ENCODE measurements at regions not wholly inside any gene's neighbourhood (a gene's known extent, or its start where the extent isn't known, plus 50 kb on each side); places are given as distances from the start of the nearest gene placed in this dataset.
A peak's percentile ranks its signal among the peaks of the same experiment; 100 is the strongest.

GRCh38 chr15:53462651-53463050, 296.8 kb downstream of the WDR72 start:
- no peak for DNase-seq

GRCh38 chr15:53461677-53462076, 297.8 kb downstream of the WDR72 start:
- no peak for DNase-seq

- DNase-seq, result no peak
These were observed 300.7 kb downstream of the WDR72 start for GRCh38 chr15:53458736-53459135.

GRCh38 chr15:53457479-53457878, 302.0 kb downstream of the WDR72 start:
- peak; percentile 42 for DNase-seq

- no peak for DNase-seq
These were observed 304.4 kb downstream of the WDR72 start for GRCh38 chr15:53454843-53455721.

GRCh38 chr15:53454535-53454842, 305.0 kb downstream of the WDR72 start:
- DNase-seq, result no peak

GRCh38 chr15:53453253-53454105, 306.0 kb downstream of the WDR72 start:
- no peak for DNase-seq

- peak; percentile 53 for DNase-seq
These were observed 311.0 kb downstream of the WDR72 start for GRCh38 chr15:53448232-53449015.

GRCh38 chr15:53447742-53448141, 311.7 kb downstream of the WDR72 start:
- no peak for DNase-seq

- no peak for DNase-seq
These were observed 312.3 kb downstream of the WDR72 start for GRCh38 chr15:53447053-53447574.

GRCh38 chr15:53446376-53446775, 313.1 kb downstream of the WDR72 start:
- no peak for DNase-seq

- DNase-seq, result no peak
These were observed 313.9 kb downstream of the WDR72 start for GRCh38 chr15:53445531-53445930.

GRCh38 chr15:53437985-53438841, 321.2 kb downstream of the WDR72 start:
- DNase-seq, result no peak

- no peak for DNase-seq
These were observed 322.1 kb downstream of the WDR72 start for GRCh38 chr15:53437366-53437765.

GRCh38 chr15:53434174-53434678, 325.2 kb downstream of the WDR72 start:
- no peak for DNase-seq

- no peak for DNase-seq
These were observed 343.1 kb downstream of the WDR72 start for GRCh38 chr15:53416219-53416940.

GRCh38 chr15:53414167-53414566, 345.3 kb downstream of the WDR72 start:
- DNase-seq, result no peak

- DNase-seq, result no peak
These were observed 346.9 kb downstream of the WDR72 start for GRCh38 chr15:53412542-53412941.

GRCh38 chr15:53404930-53405493, 354.5 kb downstream of the WDR72 start:
- no peak for DNase-seq

GRCh38 chr15:53401503-53401902, 358.0 kb downstream of the WDR72 start:
- no peak for DNase-seq

GRCh38 chr15:53400986-53401385, 358.5 kb downstream of the WDR72 start:
- no peak for DNase-seq

All from NCI-H187 treated with DMSO at 0.1 percent for 48 hours (cell line).